Liver (tissue), 8 donors: ENCODE measurements at regions not wholly inside any gene's neighbourhood (a gene's known extent, or its start where the extent isn't known, plus 50 kb on each side); places are given as distances from the start of the nearest gene placed in this dataset.

Experiments
- DNase-seq: peaks from one replicate; pipeline ENCODE4 v3.0.0-alpha.2; 2017; ENCODE audit warnings: low spot score
- H3K27ac ChIP-seq, 2 donors: one replicate each; pipeline ENCODE4 v1.7.0; 2013; ENCODE audit warnings: inconsistent platforms in 2 of 2, low read length in 2 of 2, control low read depth in 1 of 2, low read depth in 1 of 2, mild to moderate bottlenecking in 1 of 2
- H3K27me3 ChIP-seq, 4 donors: one replicate each; pipeline versions ENCODE4 v1.6.1 to v1.7.0; 2013; ENCODE audit warnings: low read length in 3 of 4, inconsistent platforms in 1 of 4, mild to moderate bottlenecking in 1 of 4, moderate library complexity in 1 of 4; ENCODE audit not compliant: control insufficient read depth in 4 of 4, insufficient read depth in 4 of 4
- H3K36me3 ChIP-seq, 4 donors: one replicate each; pipeline versions ENCODE4 v1.6.1 to v1.7.0; 2013; ENCODE audit warnings: low read length in 3 of 4, mild to moderate bottlenecking in 3 of 4, low read depth in 1 of 4, moderate library complexity in 1 of 4; ENCODE audit not compliant: control insufficient read depth in 4 of 4, insufficient read depth in 3 of 4
- H3K4me1 ChIP-seq, 4 donors: one replicate each; pipeline versions ENCODE4 v1.6.1 to v1.7.0; 2013; ENCODE audit warnings: low read length in 3 of 4, mild to moderate bottlenecking in 3 of 4, moderate library complexity in 1 of 4; ENCODE audit not compliant: control insufficient read depth in 4 of 4, insufficient read depth in 4 of 4
- H3K4me3 ChIP-seq, 3 donors: one replicate each; pipeline versions ENCODE4 v1.6.1 to v1.7.0; 2013; ENCODE audit warnings: low read length in 3 of 3, control low read depth in 1 of 3, low read depth in 1 of 3, mild to moderate bottlenecking in 1 of 3
- H3K9ac ChIP-seq, 2 donors: one replicate each; pipeline ENCODE4 v1.7.0; 2013; ENCODE audit warnings: low read length in 2 of 2, mild to moderate bottlenecking in 2 of 2, moderate library complexity in 2 of 2, control low read depth in 1 of 2, low read depth in 1 of 2
- H3K9me3 ChIP-seq, 4 donors: one replicate each; pipeline versions ENCODE4 v1.6.1 to v1.7.0; 2013; ENCODE audit warnings: low read length in 3 of 4; ENCODE audit not compliant: control insufficient read depth in 4 of 4
- ATF3 ChIP-seq: IDR thresholded peaks from 2 replicates; pipeline ENCODE4 v1.6.1; 2016; ENCODE audit warnings: antibody characterized with exemption
- CTCF ChIP-seq: fragments of 150-350 bp; IDR thresholded peaks from 2 replicates; pipeline ENCODE4 v1.5.1; 2017; ENCODE audit warnings: improper control_type of control experiment, low read depth, low read length; ENCODE audit not compliant: missing input control
- EGR1 ChIP-seq, 2 donors: IDR thresholded peaks; 2 replicates each; pipeline ENCODE4 v1.6.1; 2016 to 2018; ENCODE audit warnings: antibody characterized with exemption in 2 of 2, low read depth in 2 of 2
- FOXA1 ChIP-seq: IDR thresholded peaks from 2 replicates; pipeline ENCODE4 v1.6.1; 2016; ENCODE audit warnings: antibody characterized with exemption
- FOXA2 ChIP-seq: IDR thresholded peaks from 2 replicates; pipeline ENCODE4 v1.6.1; 2016; ENCODE audit warnings: antibody characterized with exemption
- GABPA ChIP-seq, 2 donors: IDR thresholded peaks in 1 of 2; conservative IDR thresholded peaks in 1 of 2; 2 replicates each; pipeline ENCODE4 v1.6.1; 2016; ENCODE audit warnings: antibody characterized with exemption in 2 of 2, mild to moderate bottlenecking in 1 of 2, moderate library complexity in 1 of 2
- HNF4A ChIP-seq, 2 donors: conservative IDR thresholded peaks; 2 replicates each; pipeline ENCODE4 v1.6.1; 2016; ENCODE audit warnings: antibody characterized with exemption in 2 of 2, mild to moderate bottlenecking in 2 of 2
- HNF4G ChIP-seq: IDR thresholded peaks from 2 replicates; pipeline ENCODE4 v1.6.1; 2016; ENCODE audit warnings: antibody characterized with exemption
- JUND ChIP-seq, 2 donors: IDR thresholded peaks; 2 replicates each; pipeline ENCODE4 v1.6.1; 2016; ENCODE audit warnings: antibody characterized with exemption in 2 of 2
- MAX ChIP-seq: IDR thresholded peaks from 2 replicates; pipeline ENCODE4 v1.6.1; 2016; ENCODE audit warnings: antibody characterized with exemption
- NR2F2 ChIP-seq: IDR thresholded peaks from 2 replicates; pipeline ENCODE4 v1.6.1; 2016; ENCODE audit warnings: antibody characterized with exemption
- RAD21 ChIP-seq, 2 donors: IDR thresholded peaks; 2 replicates each; pipeline ENCODE4 v1.6.1; 2016; ENCODE audit warnings: antibody characterized with exemption in 2 of 2, mild to moderate bottlenecking in 2 of 2
- REST ChIP-seq: IDR thresholded peaks from 2 replicates; pipeline ENCODE4 v1.6.1; 2016; ENCODE audit warnings: antibody characterized with exemption, mild to moderate bottlenecking
- RXRA ChIP-seq, 2 donors: IDR thresholded peaks; 2 replicates each; pipeline ENCODE4 v1.6.1; 2017 to 2018; ENCODE audit warnings: antibody characterized with exemption in 2 of 2, mild to moderate bottlenecking in 1 of 2
- SP1 ChIP-seq: IDR thresholded peaks from 2 replicates; pipeline ENCODE4 v1.6.1; 2018; ENCODE audit warnings: antibody characterized with exemption, mild to moderate bottlenecking
- TAF1 ChIP-seq: conservative IDR thresholded peaks from 2 replicates; pipeline ENCODE4 v1.6.1; 2016; ENCODE audit warnings: antibody characterized with exemption, mild to moderate bottlenecking
- YY1 ChIP-seq: IDR thresholded peaks from 2 replicates; pipeline ENCODE4 v1.6.1; 2016; ENCODE audit warnings: antibody characterized with exemption, mild to moderate bottlenecking
- ZBTB33 ChIP-seq: IDR thresholded peaks from 2 replicates; pipeline ENCODE4 v1.6.1; 2016; ENCODE audit warnings: antibody characterized with exemption
- WGBS: extraction: QIAGEN DNeasy Blood & Tissue Kit; methylation state at CpG from one replicate; pipeline ENCODE4 v1.1.7; 2013; 5-methylcytosine and 5-hydroxymethylcytosine counted together
- donor health status: healthy.
- donor health status: healthy.
- donor health status: healthy.
- donor health status: healthy.
- donor health status: healthy.

- no peaks in the 10 kb centered on the region for H3K4me1 ChIP-seq
- no peak overlapping the region for H3K9ac ChIP-seq
- no peaks in the 10 kb centered on the region for H3K36me3 ChIP-seq
- no peaks in the 10 kb centered on the region for H3K27me3 ChIP-seq
- 75% methylated on average over 4 of the region's 4 CpGs for WGBS
- DNase-seq, result no peak
- no peak overlapping the region for H3K4me3 ChIP-seq
- peaks cover 0 to 4% (median under 1%) of the 10 kb centered on the region in 4 donors for H3K9me3 ChIP-seq
- TF ChIP-seq EGR1 (IDR thresholded peaks at IDR 0.05; ENCODE audit: low read depth in 2 of 2) (no peak), TAF1 (no peak), SP1 (no peak), FOXA1 (no peak), FOXA2 (no peak), MAX (no peak), JUND (IDR thresholded peaks at IDR 0.05) (no peak), CTCF (no peak), GABPA (IDR thresholded peaks at IDR 0.05 in 1 of 2, conservative IDR thresholded peaks at IDR 0.05 in 1 of 2) (no peak), ZBTB33 (no peak), ATF3 (no peak), YY1 (no peak), REST (no peak), HNF4G (no peak), NR2F2 (no peak), RXRA (IDR thresholded peaks at IDR 0.05) (no peak)
- no peak overlapping the region for H3K27ac ChIP-seq
Observed at GRCh38 chr13:50726164-50726563, 117.3 kb downstream of the DLEU7 start.

- Histone ChIP-seq H3K36me3 (no peaks in the 10 kb centered on the region), H3K27ac (no peak overlapping the region), H3K4me3 (no peak overlapping the region), H3K9ac (no peak overlapping the region), H3K27me3 (no peaks in the 10 kb centered on the region), H3K9me3 (peaks cover 0 to 4% (median 0%) of the 10 kb centered on the region in 4 donors), H3K4me1 (no peaks in the 10 kb centered on the region)
- DNase-seq, result no peak
- TF ChIP-seq JUND (IDR thresholded peaks at IDR 0.05) (no peak), REST (no peak), SP1 (no peak), FOXA2 (no peak), RAD21 (IDR thresholded peaks at IDR 0.05) (no peak), HNF4A (conservative IDR thresholded peaks at IDR 0.05) (no peak), EGR1 (IDR thresholded peaks at IDR 0.05; ENCODE audit: low read depth in 2 of 2) (no peak), TAF1 (no peak), CTCF (no peak), FOXA1 (no peak), MAX (no peak)
Observed at GRCh38 chr13:50729177-50729576, 114.3 kb downstream of the DLEU7 start.
